ENCODE measurements at regions not wholly inside any gene's neighbourhood (a gene's known extent, or its start where the extent isn't known, plus 50 kb on each side); places are given as distances from the start of the nearest gene placed in this dataset.

DNA sequence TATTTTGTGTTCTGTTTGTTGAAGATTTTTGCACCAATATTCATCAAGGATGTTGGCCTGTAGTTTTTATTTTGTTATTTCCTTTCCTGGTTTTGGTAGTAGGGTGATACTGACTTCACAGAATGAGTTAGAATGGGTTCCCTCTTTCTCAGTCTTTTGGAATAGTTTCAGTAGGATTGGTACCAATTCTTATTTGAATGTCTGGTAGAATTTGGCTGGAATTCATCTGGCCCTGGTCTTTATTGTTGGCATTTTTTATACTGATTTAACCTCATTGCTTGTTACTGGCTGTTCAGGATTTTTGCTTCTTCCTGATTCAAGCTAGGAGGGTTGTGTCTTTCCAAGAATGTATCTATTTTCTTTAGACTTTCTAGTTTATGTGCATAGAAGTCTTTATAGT, 263.7 kb downstream of the SOX11 start:
- DNase-seq (ENCODE audit: low read depth in 2 of 2) = no peak

DNA sequence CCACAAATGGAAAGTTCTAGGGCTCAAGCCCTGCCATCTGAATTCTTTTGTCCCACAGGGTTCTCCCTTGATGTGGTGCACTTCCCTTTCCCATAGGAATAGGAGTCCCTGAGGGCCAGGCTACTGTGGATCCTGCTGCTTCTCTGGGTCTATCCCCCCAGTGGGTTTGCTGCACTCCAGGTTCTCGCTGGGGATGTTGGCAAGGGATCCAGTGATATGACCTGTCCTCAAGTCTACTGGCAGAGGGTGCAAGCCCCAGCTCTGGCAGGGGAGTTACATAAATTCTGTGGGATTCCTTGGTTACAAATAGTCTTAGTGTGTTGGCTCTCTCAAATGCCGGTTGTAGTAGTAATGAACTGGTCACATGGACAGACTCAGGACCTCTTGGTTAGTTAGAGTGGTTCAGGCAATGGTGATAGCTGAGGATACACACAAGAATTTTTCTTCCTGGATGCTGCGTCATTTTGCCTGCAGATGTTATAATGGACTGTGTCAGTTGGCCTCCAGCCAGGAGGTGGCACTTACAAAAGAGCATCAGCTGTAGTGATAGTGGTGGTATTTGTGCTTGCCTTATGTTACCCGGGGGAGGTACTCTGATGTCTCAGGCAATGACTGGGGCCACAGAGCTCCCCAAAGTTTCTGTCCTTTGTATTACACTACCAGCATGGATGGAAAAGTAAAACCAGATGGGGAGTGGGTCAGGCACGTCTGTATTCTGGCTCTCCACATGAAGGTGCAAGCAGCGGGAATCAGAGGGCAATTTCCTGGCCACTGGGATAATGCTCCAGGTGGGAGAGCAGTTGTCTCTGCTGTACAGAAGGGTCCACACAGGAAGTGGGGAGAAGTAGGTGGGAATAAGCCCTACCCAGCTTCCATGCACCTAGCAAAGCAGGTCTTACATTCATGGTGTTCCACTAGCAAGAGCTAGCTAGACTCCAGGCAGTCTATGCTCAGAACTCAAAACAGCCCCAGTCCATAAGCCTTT, 267.9 kb downstream of the SOX11 start:
- DNase-seq (ENCODE audit: low read depth in 2 of 2) = no peak

DNA sequence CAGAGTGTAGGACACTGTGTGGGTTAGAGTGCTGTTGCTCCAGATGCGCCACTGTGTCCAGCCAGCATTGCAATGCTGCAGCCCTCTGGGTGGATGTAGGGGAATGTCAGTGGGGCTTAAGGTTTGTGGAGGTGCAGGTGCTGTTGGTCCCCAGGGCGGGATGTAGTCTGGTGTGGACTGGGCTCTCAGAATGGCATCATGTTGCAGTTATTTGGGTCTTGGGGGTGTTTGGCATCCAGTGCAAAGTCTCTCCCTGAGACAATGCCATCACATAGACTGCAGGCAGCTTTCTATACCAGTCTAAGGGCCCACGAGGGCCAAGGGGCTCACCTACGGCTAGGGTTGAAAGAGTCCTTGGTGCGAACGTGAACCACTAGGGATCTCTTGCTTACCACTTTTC, 275.3 kb downstream of the SOX11 start:
- DNase-seq (ENCODE audit: low read depth in 2 of 2) = no peak

DNA sequence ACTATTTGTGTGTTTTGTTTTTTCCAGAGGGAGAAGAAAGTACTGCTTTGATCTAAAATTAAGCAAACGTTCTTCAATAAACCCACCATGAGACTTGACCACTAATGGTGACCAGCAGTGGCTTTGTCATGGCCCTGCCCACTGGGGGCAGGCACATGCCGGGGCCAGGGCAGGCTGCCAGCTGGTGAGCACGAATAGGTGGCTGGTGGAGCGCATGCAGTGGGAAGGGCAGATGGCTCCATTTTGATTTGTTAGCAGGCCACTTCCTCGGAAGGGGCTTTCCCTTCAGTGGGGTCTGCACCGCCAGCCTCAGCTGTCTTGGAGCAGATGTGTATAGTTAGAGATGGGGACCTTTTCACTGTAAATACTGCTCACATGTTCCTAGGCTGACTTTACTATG, 277.1 kb downstream of the SOX11 start:
- no peak for DNase-seq (ENCODE audit: low read depth in 2 of 2)

DNA sequence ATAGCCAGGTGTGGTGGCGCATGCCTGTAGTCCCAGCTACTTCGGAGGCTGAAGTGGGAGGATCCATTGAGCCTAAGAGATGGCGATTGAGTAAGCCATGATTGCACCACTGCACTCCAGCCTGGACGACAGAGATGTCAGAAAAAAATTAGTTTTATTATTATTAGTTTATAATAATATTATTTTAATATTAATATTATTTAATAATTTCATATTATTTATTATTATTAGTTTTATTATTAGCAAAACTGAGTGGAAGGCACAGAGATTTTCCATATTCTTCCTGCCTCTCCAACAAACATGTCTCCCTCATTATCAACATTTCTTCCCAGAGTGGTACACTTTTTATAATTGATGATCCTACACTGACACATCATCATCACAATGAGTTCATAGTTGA, 278.2 kb downstream of the SOX11 start:
- DNase-seq (ENCODE audit: low read depth in 2 of 2) = no peak

DNA sequence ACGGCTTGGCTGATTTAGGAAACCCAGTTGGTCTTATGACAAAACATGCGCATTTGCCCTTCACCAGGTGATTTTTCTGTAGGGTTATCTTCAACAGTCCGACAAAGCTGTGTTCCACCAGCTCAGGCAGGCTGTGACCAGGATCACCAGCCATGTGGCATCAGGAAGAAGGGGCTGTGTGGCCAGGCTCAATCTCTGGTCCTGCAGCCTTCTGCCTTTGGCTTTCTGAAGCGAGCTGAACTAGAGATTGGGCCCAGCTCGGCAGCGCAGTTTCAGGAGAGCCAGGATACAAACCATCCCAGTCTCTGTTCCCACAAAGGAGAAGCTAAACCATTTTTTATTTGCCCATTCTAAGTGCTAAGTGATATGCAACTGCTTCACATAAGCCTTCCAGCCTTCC, 282.3 kb downstream of the SOX11 start:
- DNase-seq (ENCODE audit: low read depth in 2 of 2) = no peak

DNA sequence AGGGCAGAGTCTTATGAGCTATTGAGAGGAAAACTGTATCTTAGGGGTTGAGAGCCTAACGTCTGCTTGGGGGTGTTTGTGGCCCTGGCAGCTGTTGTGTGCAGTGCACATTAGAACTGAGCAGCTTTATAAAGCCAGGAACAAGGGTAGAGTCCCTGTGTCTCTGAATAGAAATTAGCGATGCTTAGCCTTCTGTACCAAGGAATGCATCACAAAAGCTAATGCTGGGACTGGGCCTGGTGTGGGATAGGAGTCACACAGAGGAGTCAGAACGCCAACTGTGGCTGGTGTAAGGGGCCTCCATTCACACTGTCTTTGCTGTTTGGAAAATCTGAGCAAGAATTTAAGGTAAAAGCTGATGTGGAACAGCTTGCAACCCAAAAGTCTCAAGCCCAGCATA, 283.2 kb downstream of the SOX11 start:
- no peak for DNase-seq (ENCODE audit: low read depth in 2 of 2)

DNA sequence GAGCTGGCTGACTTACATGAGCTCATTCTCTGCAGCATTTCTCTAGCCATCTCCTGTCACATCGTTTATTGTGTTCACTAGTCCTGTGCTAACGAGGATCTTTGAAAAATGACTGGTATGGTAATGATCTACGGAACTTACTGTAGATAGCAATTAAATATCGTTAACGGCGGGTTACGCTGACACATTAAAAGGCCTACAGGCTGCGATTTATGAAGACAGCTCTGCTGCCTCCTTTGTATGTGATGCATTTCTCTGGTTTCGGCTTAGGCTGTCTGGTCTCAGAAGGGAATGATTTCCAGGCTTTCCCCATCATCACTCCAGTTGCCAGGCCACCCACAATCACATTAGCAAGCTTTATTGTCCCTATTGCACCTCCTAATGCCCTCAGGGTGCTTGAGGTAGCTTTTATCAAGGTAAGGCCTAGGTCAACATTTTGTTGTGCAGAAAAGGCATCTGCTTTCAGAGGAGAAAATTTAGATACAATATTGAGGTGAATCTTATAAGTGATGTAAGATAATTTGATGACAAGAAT, 284.4 kb downstream of the SOX11 start:
- DNase-seq (ENCODE audit: low read depth in 2 of 2) = no peak

DNA sequence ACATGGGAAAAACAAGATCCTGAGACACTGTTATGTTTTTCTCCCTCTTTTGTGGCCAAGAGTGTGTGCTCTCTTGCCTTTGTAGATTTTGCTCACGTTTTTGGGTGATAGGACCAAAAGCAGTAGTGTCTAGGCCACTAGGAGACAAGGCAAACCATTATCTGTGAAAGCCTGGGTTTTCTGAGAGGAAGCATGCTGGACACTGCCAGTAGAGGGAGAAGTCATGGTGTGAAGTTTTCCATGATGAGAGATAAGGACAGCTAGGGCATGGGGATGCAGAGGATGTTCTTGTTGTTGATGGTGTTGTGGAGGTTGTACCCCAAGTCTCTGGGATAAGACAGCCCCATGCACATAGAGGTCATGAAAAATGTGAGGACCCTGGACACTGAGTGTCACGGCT, 285.3 kb downstream of the SOX11 start:
- no peak for DNase-seq (ENCODE audit: low read depth in 2 of 2)

DNA sequence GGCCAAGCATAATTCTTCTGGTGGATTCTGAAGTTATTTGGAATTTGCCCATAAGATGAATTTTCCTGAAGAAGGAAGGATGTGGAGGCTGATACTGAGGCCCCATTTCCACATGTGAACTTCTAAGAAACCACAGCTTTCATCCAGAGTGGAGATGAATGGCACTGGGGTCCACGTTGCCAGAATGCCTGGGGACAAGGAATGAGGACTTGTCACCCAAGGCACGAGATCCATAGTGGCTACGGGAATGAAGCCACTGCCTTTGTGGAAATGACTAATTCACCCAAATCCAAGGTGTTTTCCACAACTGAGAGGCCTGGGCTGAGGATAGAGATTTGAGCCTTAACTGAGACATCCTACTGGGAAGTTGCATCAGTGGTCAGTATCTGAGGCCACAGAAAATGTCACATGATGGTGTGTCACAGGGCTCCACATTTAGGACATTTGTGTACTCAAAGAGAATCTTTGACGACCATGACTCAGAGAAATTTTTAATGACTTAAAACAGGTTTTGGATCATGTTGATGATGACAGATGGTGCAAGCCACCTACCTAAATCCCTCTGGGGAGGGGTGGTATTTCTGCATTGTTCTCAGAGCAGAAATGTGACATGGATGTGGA, 286.1 kb downstream of the SOX11 start:
- no peak for DNase-seq (ENCODE audit: low read depth in 2 of 2)

DNA sequence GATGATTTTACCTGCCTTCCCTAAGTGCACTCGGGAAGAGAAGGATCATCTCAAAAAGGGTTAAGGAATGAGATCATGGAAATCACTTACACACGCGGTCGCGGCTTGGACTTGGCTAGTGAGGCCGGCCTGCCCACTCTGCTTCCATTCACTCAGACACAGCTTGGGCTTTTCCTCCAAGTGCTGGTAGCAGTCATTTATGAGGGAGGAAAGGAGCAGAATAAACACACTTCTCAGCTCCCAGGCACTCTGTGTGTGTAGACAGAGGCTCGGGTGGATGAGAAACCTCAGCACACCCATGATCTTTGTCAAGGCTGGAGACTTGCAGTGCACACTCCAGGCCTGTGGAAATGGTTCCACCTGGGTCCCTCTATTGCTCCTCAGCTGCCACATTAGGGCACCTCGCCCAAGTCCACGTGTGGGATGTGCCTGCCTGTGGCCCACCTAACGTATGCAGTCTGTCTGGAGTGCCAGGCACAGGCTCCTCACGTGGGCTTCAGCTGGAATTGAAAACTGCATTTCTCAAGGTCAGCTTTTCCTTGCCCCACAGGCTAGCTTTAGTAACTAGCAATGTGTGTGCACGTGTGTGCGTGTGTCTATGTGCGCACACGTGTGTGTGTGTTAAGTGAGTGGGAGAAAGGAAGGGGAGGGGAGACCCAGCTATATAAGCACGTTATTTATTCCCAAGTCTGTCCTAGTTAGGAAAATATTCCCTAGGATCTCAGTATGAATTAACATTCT, 288.4 kb downstream of the SOX11 start:
- DNase-seq (ENCODE audit: low read depth in 2 of 2) = no peak

DNA sequence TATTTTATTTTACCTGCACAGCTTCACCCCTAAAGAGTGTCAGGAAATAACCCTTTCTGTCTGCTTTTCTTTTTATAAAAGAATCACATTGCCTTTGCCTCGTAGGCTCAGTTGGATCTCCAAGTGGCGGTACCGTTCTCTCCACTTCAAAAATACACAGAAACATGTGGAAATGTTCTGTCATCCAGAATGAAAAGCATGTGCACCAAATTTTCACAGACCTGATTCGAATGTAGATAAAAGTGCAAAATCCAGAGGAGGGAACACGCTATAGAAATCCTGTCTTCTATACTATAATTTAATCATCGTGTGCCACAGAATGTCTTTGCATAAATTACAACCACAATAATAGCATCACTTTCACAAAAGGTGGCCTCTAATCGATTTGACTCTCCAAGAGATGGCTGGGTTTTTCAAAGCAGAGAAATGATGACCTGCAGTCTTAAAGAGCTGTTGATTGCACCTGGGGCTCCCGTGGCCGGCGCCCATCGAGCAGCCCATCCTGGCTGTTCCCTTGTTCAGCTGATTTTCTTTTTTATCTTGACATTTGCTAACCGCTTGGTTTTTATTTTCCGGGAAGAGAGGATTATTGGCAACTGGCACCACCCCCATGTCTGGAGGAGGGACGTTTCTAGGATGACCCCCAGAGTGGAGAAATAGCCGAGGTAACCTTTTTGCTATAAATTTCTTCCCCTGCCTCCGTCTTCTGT, 290.2 kb downstream of the SOX11 start:
- no peak for DNase-seq (ENCODE audit: low read depth in 2 of 2)

DNA sequence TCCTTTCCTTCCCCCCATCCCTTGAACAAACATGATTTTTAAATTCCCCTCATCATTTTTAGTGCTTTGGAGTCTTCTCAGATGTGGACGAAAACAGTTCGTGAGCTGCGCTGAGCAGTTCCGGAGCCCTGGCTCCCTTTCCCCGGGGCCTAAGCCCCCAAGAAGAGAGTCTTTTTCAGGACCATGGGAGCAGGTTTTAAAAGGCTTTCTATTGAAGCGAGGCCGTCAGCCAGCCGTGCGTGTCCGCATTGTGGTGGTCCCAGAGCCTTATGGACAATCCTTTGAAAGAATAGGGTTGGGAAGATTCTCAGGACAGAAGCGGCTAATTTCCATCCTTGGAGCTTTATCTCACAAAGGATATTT, 290.7 kb downstream of the SOX11 start:
- no peak for DNase-seq (ENCODE audit: low read depth in 2 of 2)

DNA sequence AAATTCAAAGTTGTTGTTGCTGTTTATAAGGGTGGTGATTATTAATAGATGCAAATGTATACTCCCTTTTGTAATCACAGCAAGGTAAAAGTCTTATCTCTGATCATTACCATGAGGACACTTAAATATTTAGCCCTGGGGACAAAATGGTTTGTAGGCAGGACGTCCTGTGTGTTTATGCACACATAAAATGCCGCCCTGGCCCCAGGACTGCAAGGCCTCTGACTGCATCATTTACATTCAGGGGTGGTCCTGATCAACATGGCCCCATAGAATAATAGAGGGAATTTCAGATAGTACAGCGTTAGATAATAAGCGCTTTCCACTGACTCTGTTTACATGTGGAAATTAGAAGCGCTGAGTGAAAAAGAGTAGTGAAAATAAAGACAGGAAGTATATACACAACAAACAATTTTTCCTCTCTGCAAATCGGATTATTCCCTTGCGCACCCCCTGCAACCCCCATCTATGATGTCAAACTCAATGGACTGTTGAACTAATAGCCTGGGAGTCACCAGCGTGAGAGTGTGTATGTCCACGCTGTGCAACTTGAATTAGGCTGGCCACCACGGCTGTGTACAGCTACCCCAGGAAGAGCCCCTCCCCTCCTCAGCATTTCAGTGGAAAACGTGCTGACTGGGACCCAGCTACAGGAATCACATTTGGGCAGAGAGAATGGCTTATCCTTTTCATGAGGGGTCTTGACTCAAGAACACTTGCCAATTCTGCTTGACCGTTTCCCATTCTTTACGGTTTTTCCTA, 291.5 kb downstream of the SOX11 start:
- DNase-seq (ENCODE audit: low read depth in 2 of 2) = no peak

DNA sequence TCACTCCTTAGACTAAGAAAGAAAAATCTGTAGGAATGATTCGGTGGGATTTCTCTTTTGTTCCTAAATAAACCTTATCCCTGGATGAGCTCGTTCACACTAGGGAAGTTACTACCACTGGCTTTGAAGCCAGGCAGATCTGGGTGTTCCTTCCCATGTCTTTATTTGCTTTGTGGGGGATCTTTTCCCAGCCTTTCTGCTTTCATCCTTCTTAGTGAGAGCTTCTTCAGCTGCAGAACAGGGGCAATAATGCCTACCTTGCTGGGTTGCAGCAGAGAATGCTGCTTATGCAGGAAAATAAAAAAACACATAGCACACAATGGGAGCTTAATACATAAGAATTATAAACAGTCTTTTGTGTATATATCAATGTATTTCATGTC, 292.1 kb downstream of the SOX11 start:
- DNase-seq (ENCODE audit: low read depth in 2 of 2) = no peak

DNA sequence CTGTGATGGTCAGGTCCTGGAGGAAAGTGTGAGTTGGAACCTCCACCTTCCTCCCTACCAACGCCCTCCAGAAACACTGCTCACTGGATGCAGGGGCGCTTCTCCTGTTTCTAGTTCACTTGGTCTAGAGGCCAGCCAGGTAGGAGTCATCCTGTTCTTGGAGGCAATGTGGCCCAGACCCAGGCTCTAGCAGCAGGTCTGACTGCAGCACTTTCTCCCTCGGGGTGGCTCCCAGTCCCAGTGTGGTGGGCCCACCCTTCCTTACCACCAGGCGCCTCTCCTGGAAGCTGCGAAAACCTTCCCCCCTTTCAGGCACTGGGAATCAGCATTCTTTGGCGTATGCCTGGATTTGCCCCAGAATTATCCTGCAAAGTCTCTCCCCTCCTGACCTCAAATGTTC, 292.8 kb downstream of the SOX11 start:
- no peak for DNase-seq (ENCODE audit: low read depth in 2 of 2)

DNA sequence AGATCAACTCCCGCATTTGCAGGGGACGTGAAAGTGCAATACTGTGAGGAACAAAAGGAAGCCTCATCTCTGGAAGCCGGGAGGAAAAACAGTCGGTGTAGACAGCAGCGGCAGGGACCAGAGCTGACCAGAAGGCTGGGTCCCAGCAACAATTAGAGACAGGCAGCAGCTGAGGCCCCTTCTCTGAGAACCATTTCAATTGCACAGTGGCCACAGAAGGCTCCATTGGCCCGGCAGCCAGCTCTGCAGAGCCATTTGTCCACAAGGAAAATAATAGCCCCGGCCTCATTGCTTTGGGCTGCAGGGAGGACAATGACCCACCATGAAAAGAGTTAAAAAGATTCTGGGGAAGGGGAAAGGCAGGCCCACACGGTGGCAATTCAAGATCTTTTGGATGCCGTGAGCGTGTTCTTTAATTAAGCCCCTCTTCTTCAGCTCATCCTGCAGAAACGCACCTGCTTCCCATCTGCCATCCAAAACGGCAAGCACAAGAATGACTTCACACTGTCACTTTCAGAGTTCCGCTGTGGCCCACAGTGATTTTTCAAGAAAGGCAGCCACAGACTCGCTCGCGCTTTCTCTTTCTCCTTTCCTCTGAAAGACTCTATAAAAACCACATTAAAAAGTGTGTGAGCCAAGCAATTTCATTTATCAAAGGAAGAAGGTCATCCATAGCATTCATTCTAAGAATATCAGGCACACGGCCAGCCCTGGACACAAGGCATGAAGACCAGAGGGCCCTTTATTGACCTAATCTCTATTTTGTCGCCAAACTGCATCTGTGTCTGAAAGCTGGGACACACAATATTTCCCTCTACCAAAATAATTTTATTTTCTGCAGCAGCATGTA, 293.6 kb downstream of the SOX11 start:
- no peak for DNase-seq (ENCODE audit: low read depth in 2 of 2)

DNA sequence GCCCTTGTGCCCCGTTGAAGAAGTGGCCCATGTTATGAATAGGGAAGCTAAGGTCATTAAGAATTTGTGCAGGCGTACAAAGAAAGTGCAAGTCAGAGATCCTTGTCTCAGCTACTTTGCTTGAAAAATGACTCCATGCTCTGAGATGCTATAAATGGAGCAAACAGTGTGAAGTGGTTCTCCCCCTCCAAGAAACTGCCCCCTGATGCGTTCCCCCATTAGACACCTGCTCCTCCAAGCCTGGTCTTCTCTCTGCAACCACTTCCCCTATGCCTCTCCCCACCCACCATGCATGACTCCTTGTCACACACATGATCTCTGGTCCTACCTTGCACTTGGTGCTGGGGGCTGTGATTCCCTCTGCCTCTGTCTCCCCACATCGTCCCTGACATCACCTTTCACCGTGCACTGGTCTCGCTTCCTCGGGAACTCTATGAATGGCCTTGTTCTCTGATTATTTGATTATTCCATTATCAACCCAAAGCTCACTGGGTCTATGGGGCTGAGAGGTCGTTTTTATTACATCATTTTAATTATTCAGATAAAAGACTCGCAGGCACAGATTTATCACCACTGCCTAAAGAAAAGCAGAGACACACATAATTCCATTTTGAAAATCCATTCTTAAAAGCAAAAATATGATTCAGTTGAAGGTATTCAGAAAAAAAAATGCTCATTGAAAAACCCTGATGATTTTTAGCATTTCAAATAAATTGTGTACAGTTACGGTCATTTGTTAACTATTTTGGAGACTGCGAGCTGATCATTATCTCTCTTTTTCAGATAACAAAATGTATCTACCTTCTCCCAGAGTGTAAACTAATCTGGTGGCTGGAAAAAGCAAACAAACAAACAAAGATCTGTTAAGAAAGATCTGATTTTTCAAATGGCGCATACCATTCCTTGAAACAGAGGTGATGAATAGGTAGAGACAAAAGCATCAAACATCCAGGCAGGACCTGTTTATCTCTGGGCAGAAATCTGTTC, 294.9 kb downstream of the SOX11 start:
- DNase-seq (ENCODE audit: low read depth in 2 of 2) = no peak

DNA sequence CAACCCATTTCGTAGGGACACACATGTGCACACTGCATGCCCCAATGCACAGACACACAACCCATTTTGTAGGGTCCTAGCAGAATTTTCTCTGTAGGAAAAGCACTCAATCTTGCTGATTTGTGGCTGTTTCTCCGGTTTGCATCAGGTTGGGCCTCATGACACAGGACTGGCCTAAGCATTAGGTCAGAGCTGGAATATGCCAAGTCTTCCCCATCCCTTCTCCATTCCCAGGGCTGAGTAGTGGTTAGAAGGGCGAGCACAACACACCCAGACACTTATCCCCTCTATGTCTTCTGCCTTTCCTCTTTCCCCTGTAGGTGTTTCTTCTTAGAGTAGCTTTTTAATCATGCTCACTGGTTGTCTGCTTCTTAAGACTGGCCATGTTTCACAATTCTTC, 295.9 kb downstream of the SOX11 start:
- DNase-seq (ENCODE audit: low read depth in 2 of 2) = no peak

All from stimulated activated CD8-positive, alpha-beta memory T cell treated with anti-CD3 and anti-CD28 coated beads, Interleukin-2, amount 100 ng/mL, for 48 hours (primary cell).